ENCODE measurements at regions not wholly inside any gene's neighbourhood (a gene's known extent, or its start where the extent isn't known, plus 50 kb on each side); places are given as distances from the start of the nearest gene placed in this dataset.
A peak's percentile ranks its signal among the peaks of the same experiment; 100 is the strongest.

GRCh38 chr12:25615119-25615518 lies 62.0 kb upstream of the LMNTD1 start:
- Histone ChIP-seq H3K27ac (no peak overlapping the region), H3K9me3 (no peaks in the 10 kb centered on the region), H3K4me1 (no peaks in the 10 kb centered on the region), H3K27me3 (no peaks in the 10 kb centered on the region), H3K4me3 (no peak overlapping the region), H3K36me3 (no peaks in the 10 kb centered on the region)
- TF ChIP-seq CTCF (IDR thresholded peaks at IDR 0.05), result no peak
- no peak for DNase-seq
- peak in 2 of 4 donors; percentile 71 to 72 for ATAC-seq
- no peak for FAIRE-seq
- intact Hi-C loops (cut with DNase I), result no loop called here
- WGBS, 2 donors, result 64 to 80% methylated on average over 3 of the region's 3 CpGs

GRCh38 chr12:25616286-25616685 lies 63.2 kb upstream of the LMNTD1 start:
- H3K4me3 ChIP-seq, result no peak overlapping the region
- no peaks in the 10 kb centered on the region for H3K36me3 ChIP-seq
- H3K9me3 ChIP-seq, result no peaks in the 10 kb centered on the region
- DNase-seq (no peak), ATAC-seq (no peak), FAIRE-seq (no peak)
- intact Hi-C loops (cut with DNase I), result no loop called here
- TF ChIP-seq CTCF (IDR thresholded peaks at IDR 0.05), result no peak
- no peaks in the 10 kb centered on the region for H3K4me1 ChIP-seq
- H3K27me3 ChIP-seq, result no peaks in the 10 kb centered on the region
- H3K27ac ChIP-seq, result no peak overlapping the region
- WGBS, 2 donors, result 91 to 100% methylated on average over 1 of the region's 1 CpG

- no peak for FAIRE-seq
- no peak for DNase-seq
- no peaks in the 10 kb centered on the region for H3K4me1 ChIP-seq
- TF ChIP-seq CTCF (IDR thresholded peaks at IDR 0.05), result no peak
- no peak overlapping the region for H3K27ac ChIP-seq
- no peaks in the 10 kb centered on the region for H3K27me3 ChIP-seq
- intact Hi-C loops (cut with DNase I), result no loop called here
- H3K9me3 ChIP-seq, result no peaks in the 10 kb centered on the region
- 68 to 74% methylated on average over 1 of the region's 1 CpG for WGBS, 2 donors
- no peaks in the 10 kb centered on the region for H3K36me3 ChIP-seq
- H3K4me3 ChIP-seq, result no peak overlapping the region
- no peak for ATAC-seq
Observed at GRCh38 chr12:25617991-25618390, 64.9 kb upstream of the LMNTD1 start.

DNA sequence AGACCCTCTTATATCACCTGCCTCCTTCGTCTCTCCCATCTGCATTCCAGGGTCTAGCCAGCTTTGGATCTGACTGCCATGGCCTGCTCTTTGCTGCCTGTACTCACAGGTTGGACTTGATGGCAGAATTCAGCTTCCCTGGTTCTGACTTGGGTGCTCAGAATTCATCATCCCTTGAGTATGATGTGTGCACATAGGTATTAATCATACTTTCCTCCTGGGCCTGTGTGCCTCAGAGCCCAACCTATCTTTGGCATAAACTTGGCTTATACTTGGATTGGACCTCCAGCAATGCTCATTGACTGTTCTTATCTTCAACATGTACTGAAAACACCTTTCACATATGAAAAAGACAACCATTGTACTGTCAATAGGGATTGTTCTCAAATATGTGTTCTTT lies 70.7 kb upstream of the LMNTD1 start:
- ATAC-seq (no peak), DNase-seq (no peak), FAIRE-seq (no peak)
- no peak overlapping the region for H3K4me3 ChIP-seq
- no peaks in the 10 kb centered on the region for H3K36me3 ChIP-seq
- no peak for TF ChIP-seq CTCF (IDR thresholded peaks at IDR 0.05)
- intact Hi-C loops (cut with DNase I), result no loop called here
- 89 to 96% methylated on average over 1 of the region's 1 CpG for WGBS, 2 donors
- no peaks in the 10 kb centered on the region for H3K9me3 ChIP-seq
- H3K27me3 ChIP-seq, result no peaks in the 10 kb centered on the region
- H3K4me1 ChIP-seq, result no peaks in the 10 kb centered on the region
- no peak overlapping the region for H3K27ac ChIP-seq

GRCh38 chr12:25625146-25625545 lies 72.1 kb upstream of the LMNTD1 start:
- 53 to 70% methylated on average over 2 of the region's 2 CpGs for WGBS, 2 donors
- ATAC-seq (no peak), DNase-seq (no peak), FAIRE-seq (no peak)
- no peaks in the 10 kb centered on the region for H3K36me3 ChIP-seq
- no peak overlapping the region for H3K4me3 ChIP-seq
- H3K9me3 ChIP-seq, result no peaks in the 10 kb centered on the region
- H3K27ac ChIP-seq, result no peak overlapping the region
- H3K4me1 ChIP-seq, result no peaks in the 10 kb centered on the region
- intact Hi-C loops (cut with DNase I), result no loop called here
- H3K27me3 ChIP-seq, result no peaks in the 10 kb centered on the region
- no peak for TF ChIP-seq CTCF (IDR thresholded peaks at IDR 0.05)

Data from pancreas (tissue), 10 donors.